ENCODE measurements at regions not wholly inside any gene's neighbourhood (a gene's known extent, or its start where the extent isn't known, plus 50 kb on each side); places are given as distances from the start of the nearest gene placed in this dataset.

- DNase-seq (ENCODE audit: low read depth, low spot score) = no peak
- no peak overlapping the region for H3K27ac ChIP-seq (ENCODE audit: insufficient read depth, low read depth, low read length)
- no peak for FAIRE-seq
- no peaks in the 10 kb centered on the region for H3K36me3 ChIP-seq (ENCODE audit: control insufficient read depth in 2 of 2, extremely low read depth in 1 of 2, insufficient read depth in 2 of 2, low read length in 2 of 2)
- H3K4me3 ChIP-seq (replicated peaks in 1 of 3; ENCODE audit: insufficient read depth in 1 of 3, low read depth in 1 of 3, low read length in 3 of 3) = no peak overlapping the region
- BruUV-seq (replicated peaks) = no TSS peak
- ChIA-PET POLR2A (no interaction called here), CTCF (interaction anchor here (2.0 kb wide), 1 partner anchor 8 kb away, joined by 5 read pairs; no protein-coding TSS in a partner anchor)
- H3K9ac ChIP-seq (replicated peaks; ENCODE audit: extremely low read depth, insufficient read depth, low read length) = no peak overlapping the region
- H3K79me2 ChIP-seq (ENCODE audit: control insufficient read depth, insufficient read depth, low read length) = no peaks in the 10 kb centered on the region
- H3K9me3 ChIP-seq (replicated peaks; ENCODE audit: control insufficient read depth, insufficient read depth, low read length) = no peaks in the 10 kb centered on the region
- no peaks in the 10 kb centered on the region for H3K9me1 ChIP-seq (replicated peaks; ENCODE audit: control insufficient read depth, extremely low read depth, insufficient read depth, low read length)
- H3K4me2 ChIP-seq (ENCODE audit: insufficient read depth, low read length) = no peak overlapping the region
- TF ChIP-seq CTCF (IDR thresholded peaks at IDR 0.05; ENCODE audit: extremely low read depth in 1 of 2, insufficient read depth in 1 of 2, low read depth in 1 of 2, low read length in 2 of 2) = no peak
- TF ChIP-seq MYC (IDR thresholded peaks at IDR 0.05; ENCODE audit: low read depth, low read length) = no peak
- no peak for TF ChIP-seq GATA2 (IDR thresholded peaks at IDR 0.05; ENCODE audit: insufficient read depth, insufficient read length, low read depth, low read length)
- TF ChIP-seq POLR2AphosphoS5 (IDR thresholded peaks at IDR 0.05; ENCODE audit: insufficient read depth, low read depth, low read length) = no peak
- TF ChIP-seq EZH2 (IDR thresholded peaks at IDR 0.05; ENCODE audit: borderline replicate concordance, low read depth, low read length, severe bottlenecking) = no peak
- no peak for TF ChIP-seq JUN (IDR thresholded peaks at IDR 0.05; ENCODE audit: borderline replicate concordance, insufficient read depth, insufficient read length, low read depth)
- TF ChIP-seq FOS (IDR thresholded peaks at IDR 0.05; ENCODE audit: borderline replicate concordance, insufficient read depth, low read length) = no peak
- no peak for TF ChIP-seq MAX (IDR thresholded peaks at IDR 0.05; ENCODE audit: insufficient read depth, insufficient read length)
- no peak for TF ChIP-seq POLR2A (IDR thresholded peaks at IDR 0.05; ENCODE audit: low read depth, low read length)
- intact Hi-C loops (cut with micrococcal nuclease) (no loop called here), dilution Hi-C loops (cut with MboI; ENCODE audit: extremely low pct_ligation_motif_present, low sequenced_read_pairs) (no loop called here)
- H3K4me1 ChIP-seq (ENCODE audit: control insufficient read depth, extremely low read depth, insufficient read depth, low read length) = no peaks in the 10 kb centered on the region
- no peaks in the 10 kb centered on the region for H4K20me1 ChIP-seq (replicated peaks; ENCODE audit: control insufficient read depth, extremely low read depth, insufficient read depth, low read length)
- H2AFZ ChIP-seq (ENCODE audit: low read depth, low read length) = no peak overlapping the region
- no peaks in the 10 kb centered on the region for H3K27me3 ChIP-seq (ENCODE audit: control insufficient read depth in 2 of 2, insufficient read depth in 2 of 2, low read length in 2 of 2)
Measured at GRCh38 chr12:42761601-42762350, 172.2 kb upstream of the PRICKLE1 start.

Measured in endothelial cell of umbilical vein (primary cell).